ENCODE measurements at regions not wholly inside any gene's neighbourhood (a gene's known extent, or its start where the extent isn't known, plus 50 kb on each side); places are given as distances from the start of the nearest gene placed in this dataset.

GRCh38 chr20:39967806-39968205, 721.2 kb downstream of the MAFB start (continued):
- no peak for TF ChIP-seq ZNF462 (CRISPR knock-in tag; IDR thresholded peaks at IDR 0.05)
- no peak for TF ChIP-seq EZH2phosphoT487 (IDR thresholded peaks at IDR 0.05; ENCODE audit: unreplicated experiment)
- no peak for TF ChIP-seq STAT1 (IDR thresholded peaks at IDR 0.05; ENCODE audit: unreplicated experiment)
- no peak for TF ChIP-seq POLR2AphosphoS5 (IDR thresholded peaks at IDR 0.05; ENCODE audit: low read depth)
- TF ChIP-seq ZNF114 (CRISPR knock-in tag; IDR thresholded peaks at IDR 0.05), result no peak

GRCh38 chr20:39961637-39962244, 727.3 kb downstream of the MAFB start:
- Histone ChIP-seq H3K4me3 (no peak overlapping the region), H3K4me2 (0 out of 2 replicates have a peak overlapping the region, but pooled peaks have one; percentile 15), H3K4me1 (ENCODE audit: insufficient read depth) (peaks cover 18% of the 10 kb centered on the region; the same call in 1 of the 2 replicates), H3K27ac (ENCODE audit: low read depth) (no peak overlapping the region), H4K20me1 (replicated peaks; ENCODE audit: insufficient read depth) (no peaks in the 10 kb centered on the region), H3K79me2 (replicated peaks; ENCODE audit: insufficient read depth) (no peaks in the 10 kb centered on the region), H3K9me2 (ENCODE audit: insufficient read depth) (no peaks in the 10 kb centered on the region), H3K27me3 (ENCODE audit: insufficient read depth) (no peaks in the 10 kb centered on the region), H3K36me3 (ENCODE audit: insufficient read depth) (no peaks in the 10 kb centered on the region), H2AFZ (peak overlapping the region; percentile 53; the same call in 1 of the 2 replicates), H3F3A (replicated peaks; ENCODE audit: low read depth) (no peaks in the 10 kb centered on the region)
- no peak overlapping the region for H3K4me3 Mint-ChIP-seq
- H3K9me3 Mint-ChIP-seq, result no peaks in the 10 kb centered on the region
- H3K4me1 Mint-ChIP-seq, result peaks cover 16% of the 10 kb centered on the region
- DNase-seq (ENCODE audit: low spot score) (peak; percentile 17), ATAC-seq (no peak; the same call in 2 of the 3 replicates)
- no peak for TF ChIP-seq POLR2AphosphoS5 (IDR thresholded peaks at IDR 0.05; ENCODE audit: low read depth)
- no peak for TF ChIP-seq EZH2phosphoT487 (IDR thresholded peaks at IDR 0.05; ENCODE audit: unreplicated experiment)
- no peak for TF ChIP-seq REST (IDR thresholded peaks at IDR 0.05; ENCODE audit: unreplicated experiment)
- TF ChIP-seq STAT1 (IDR thresholded peaks at IDR 0.05; ENCODE audit: unreplicated experiment), result no peak
- TF ChIP-seq ZNF114 (CRISPR knock-in tag; IDR thresholded peaks at IDR 0.05), result no peak
- no peak for TF ChIP-seq ETS1 (IDR thresholded peaks at IDR 0.05)
- TF ChIP-seq CREB1 (CRISPR knock-in tag; IDR thresholded peaks at IDR 0.05; ENCODE audit: low read depth), result no peak
- TF ChIP-seq CTCF (conservative IDR thresholded peaks at IDR 0.05; ENCODE audit: low read depth in 2 of 2), result no peak
- TF ChIP-seq JUNB (IDR thresholded peaks at IDR 0.05; ENCODE audit: unreplicated experiment), result no peak
- TF ChIP-seq EZH2 (IDR thresholded peaks at IDR 0.05; ENCODE audit: low read depth, unreplicated experiment), result no peak
- peak overlapping the region; percentile 23; the same call in 1 of the 2 replicates for H3K27ac Mint-ChIP-seq
- H3K36me3 Mint-ChIP-seq (ENCODE audit: low read depth), result no peaks in the 10 kb centered on the region
- no peaks in the 10 kb centered on the region for H3K27me3 Mint-ChIP-seq (ENCODE audit: insufficient read depth, low read depth, poor library complexity)
